GM23338 (cell line): ENCODE measurements at regions not wholly inside any gene's neighbourhood (a gene's known extent, or its start where the extent isn't known, plus 50 kb on each side); places are given as distances from the start of the nearest gene placed in this dataset.
"Not testable (repeated sequence)": the region's sequence is repeated elsewhere in the genome, so short reads cannot be mapped to it uniquely, and the experiment has no call there.

Source experiments
- ATAC-seq: fragments of 200-7000 bp; cut with Tn5 transposase; 3 replicates; pipeline ENCODE4 v1.9.1; 2020
- DNase-seq: peaks from one replicate; pipeline ENCODE4 v3.0.0-alpha.2; 2015; ENCODE audit warnings: low spot score
- H2AFZ ChIP-seq: fragments of 200-600 bp; sonication (generic); 2 replicates; pipeline ENCODE4 v1.8.0; 2016; ENCODE audit warnings: antibody characterized with exemption, mild to moderate bottlenecking, moderate library complexity
- H3F3A ChIP-seq: fragments of 200-600 bp; sonication (generic); replicated peaks from 2 replicates; pipeline ENCODE4 v1.8.0; 2017; ENCODE audit warnings: antibody characterized with exemption, mixed run types, low read depth
- H3K27ac ChIP-seq: fragments of 200-600 bp; sonication (generic); 2 replicates; pipeline ENCODE4 v1.6.1; 2016; ENCODE audit warnings: low read depth
- H3K27me3 ChIP-seq: fragments of 200-600 bp; sonication (generic); 2 replicates; pipeline ENCODE4 v1.8.0; 2016; ENCODE audit warnings: mild to moderate bottlenecking, mixed run types, moderate library complexity; ENCODE audit not compliant: insufficient read depth
- H3K36me3 ChIP-seq: fragments of 200-600 bp; sonication (generic); 2 replicates; pipeline ENCODE4 v1.8.0; 2016; ENCODE audit warnings: mild to moderate bottlenecking; ENCODE audit not compliant: insufficient read depth
- H3K4me1 ChIP-seq: fragments of 200-600 bp; sonication (generic); 2 replicates; pipeline ENCODE4 v1.8.0; 2016; ENCODE audit warnings: mild to moderate bottlenecking, moderate library complexity; ENCODE audit not compliant: insufficient read depth
- H3K4me2 ChIP-seq: fragments of 200-600 bp; sonication (generic); 2 replicates; pipeline ENCODE4 v1.7.1; 2017; ENCODE audit warnings: mixed run types
- H3K4me3 ChIP-seq: fragments of 200-600 bp; sonication (generic); 2 replicates; pipeline ENCODE4 v1.6.1; 2016; ENCODE audit warnings: mixed run types
- H3K79me2 ChIP-seq: fragments of 200-600 bp; sonication (generic); replicated peaks from 2 replicates; pipeline ENCODE4 v1.8.0; 2017; ENCODE audit warnings: mild to moderate bottlenecking; ENCODE audit not compliant: insufficient read depth
- H3K9me2 ChIP-seq: fragments of 200-600 bp; sonication (generic); 2 replicates; pipeline ENCODE4 v1.8.0; 2017; ENCODE audit not compliant: insufficient read depth
- H4K20me1 ChIP-seq: fragments of 200-600 bp; sonication (generic); replicated peaks from 2 replicates; pipeline ENCODE4 v1.8.0; 2017; ENCODE audit warnings: mild to moderate bottlenecking; ENCODE audit not compliant: insufficient read depth
- H3K27ac Mint-ChIP-seq: 2 replicates; pipeline ENCODE4 v1.8.0; 2020; ENCODE audit warnings: inconsistent platforms, mild to moderate bottlenecking, moderate library complexity, mixed read lengths
- H3K27me3 Mint-ChIP-seq: 3 replicates; pipeline ENCODE4 v1.8.0; 2022; ENCODE audit warnings: low read depth, mild to moderate bottlenecking, moderate library complexity, mixed read lengths, inconsistent platforms; ENCODE audit not compliant: insufficient read depth, poor library complexity
- H3K36me3 Mint-ChIP-seq: 3 replicates; pipeline ENCODE4 v1.8.0; 2021; ENCODE audit warnings: low read depth, mild to moderate bottlenecking, inconsistent platforms, moderate library complexity, mixed read lengths
- H3K4me1 Mint-ChIP-seq: 3 replicates; pipeline ENCODE4 v1.8.0; 2020; ENCODE audit warnings: mild to moderate bottlenecking, inconsistent platforms, mixed read lengths
- H3K4me3 Mint-ChIP-seq: 3 replicates; pipeline ENCODE4 v1.8.0; 2021; ENCODE audit warnings: moderate library complexity, mild to moderate bottlenecking, inconsistent platforms, mixed read lengths
- H3K9me3 Mint-ChIP-seq: 3 replicates; pipeline ENCODE4 v1.8.0; 2020; ENCODE audit warnings: moderate library complexity, mild to moderate bottlenecking, inconsistent platforms, mixed read lengths
- EZH2 ChIP-seq: fragments of 200-600 bp; sonication (generic); IDR thresholded peaks from one replicate; pipeline ENCODE4 v1.8.0; 2017; ENCODE audit warnings: antibody characterized with exemption, mild to moderate bottlenecking, low read depth; ENCODE audit not compliant: unreplicated experiment
- EZH2phosphoT487 ChIP-seq: fragments of 200-600 bp; sonication (generic); IDR thresholded peaks from one replicate; pipeline ENCODE4 v1.8.1; 2018; ENCODE audit warnings: antibody characterized with exemption; ENCODE audit not compliant: unreplicated experiment
- JUNB ChIP-seq: IDR thresholded peaks from one replicate; pipeline ENCODE4 v1.6.1; 2016; ENCODE audit warnings: antibody characterized with exemption; ENCODE audit not compliant: unreplicated experiment
- ZNF114 ChIP-seq: fragments of 250-450 bp; sonication (Bioruptor Pico); IDR thresholded peaks from 2 replicates; pipeline ENCODE4 v1.5.0; 2020; ENCODE audit warnings: mild to moderate bottlenecking, moderate library complexity
- ZNF331 ChIP-seq: fragments of 250-450 bp; sonication (Bioruptor Pico); IDR thresholded peaks from 2 replicates; pipeline ENCODE4 v1.5.0; 2020; ENCODE audit warnings: low read depth, mild to moderate bottlenecking, moderate library complexity
- ZNF462 ChIP-seq: fragments of 250-450 bp; sonication (Bioruptor Pico); IDR thresholded peaks from 2 replicates; pipeline ENCODE4 v1.5.0; 2020; ENCODE audit warnings: mild to moderate bottlenecking, moderate library complexity

- DNase-seq (no peak), ATAC-seq (no peak)
- Histone ChIP-seq H3F3A (no peaks in the 10 kb centered on the region), H3K9me2 (no peaks in the 10 kb centered on the region), H3K4me1 (no peaks in the 10 kb centered on the region), H3K79me2 (no peaks in the 10 kb centered on the region), H3K4me2 (no peak overlapping the region), H2AFZ (no peak overlapping the region), H3K27ac (no peak overlapping the region), H3K36me3 (no peaks in the 10 kb centered on the region; the same call in 1 of the 2 replicates), H3K27me3 (no peaks in the 10 kb centered on the region), H4K20me1 (no peaks in the 10 kb centered on the region), H3K4me3 (no peak overlapping the region)
- no peak for TF ChIP-seq EZH2
- no peak overlapping the region for H3K4me3 Mint-ChIP-seq
- peaks cover 5% of the 10 kb centered on the region for H3K27me3 Mint-ChIP-seq
- H3K9me3 Mint-ChIP-seq = peaks cover 92% of the 10 kb centered on the region
- no peaks in the 10 kb centered on the region for H3K4me1 Mint-ChIP-seq
- peaks cover 14% of the 10 kb centered on the region for H3K36me3 Mint-ChIP-seq
- H3K27ac Mint-ChIP-seq = no peak overlapping the region
Observed at GRCh38 chr16:35214840-35215239, 1755.4 kb downstream of the TP53TG3F start.

- Histone ChIP-seq H3K4me3 (no peak overlapping the region), H3K4me2 (no peak overlapping the region), H3K27me3 (no peaks in the 10 kb centered on the region), H3F3A (no peaks in the 10 kb centered on the region), H3K36me3 (no peaks in the 10 kb centered on the region; the same call in 1 of the 2 replicates), H3K79me2 (no peaks in the 10 kb centered on the region), H4K20me1 (no peaks in the 10 kb centered on the region), H2AFZ (no peak overlapping the region), H3K4me1 (no peaks in the 10 kb centered on the region), H3K27ac (no peak overlapping the region), H3K9me2 (no peaks in the 10 kb centered on the region)
- no peaks in the 10 kb centered on the region for H3K4me1 Mint-ChIP-seq
- DNase-seq (no peak), ATAC-seq (no peak)
- peaks cover 5% of the 10 kb centered on the region for H3K27me3 Mint-ChIP-seq
- no peak overlapping the region for H3K27ac Mint-ChIP-seq
- TF ChIP-seq EZH2phosphoT487 (no peak), ZNF331 (CRISPR knock-in tag) (no peak)
- peaks cover 92% of the 10 kb centered on the region for H3K9me3 Mint-ChIP-seq
- peaks cover 14% of the 10 kb centered on the region for H3K36me3 Mint-ChIP-seq
- no peak overlapping the region for H3K4me3 Mint-ChIP-seq
Observed at GRCh38 chr16:35215287-35215686, 1755.9 kb downstream of the TP53TG3F start.

- not testable (repeated sequence) for H3K27me3 Mint-ChIP-seq, H3K27ac ChIP-seq, H3K4me3 ChIP-seq, H2AFZ ChIP-seq, DNase-seq, H3K4me2 ChIP-seq, H3K4me1 ChIP-seq, H3K4me3 Mint-ChIP-seq, H3K27ac Mint-ChIP-seq, H3K36me3 ChIP-seq, H3K79me2 ChIP-seq, H3K27me3 ChIP-seq, H3K9me2 ChIP-seq, H3K4me1 Mint-ChIP-seq, ATAC-seq, H3F3A ChIP-seq, H4K20me1 ChIP-seq
- Mint-ChIP-seq H3K9me3 (peaks cover 92% of the 10 kb centered on the region), H3K36me3 (peaks cover 16% of the 10 kb centered on the region)
Observed at GRCh38 chr16:35216261-35216660, 1756.8 kb downstream of the TP53TG3F start.

- Mint-ChIP-seq H3K27ac (no peak overlapping the region), H3K4me3 (no peak overlapping the region), H3K27me3 (no peaks in the 10 kb centered on the region), H3K4me1 (no peaks in the 10 kb centered on the region), H3K36me3 (peaks cover 19% of the 10 kb centered on the region), H3K9me3 (peaks cover 86% of the 10 kb centered on the region)
- Histone ChIP-seq H3K4me2 (no peak overlapping the region), H3K4me3 (no peak overlapping the region), H3F3A (no peaks in the 10 kb centered on the region), H3K27me3 (no peaks in the 10 kb centered on the region), H2AFZ (no peak overlapping the region), H3K36me3 (no peaks in the 10 kb centered on the region; the same call in 1 of the 2 replicates), H3K9me2 (no peaks in the 10 kb centered on the region), H3K4me1 (no peaks in the 10 kb centered on the region), H4K20me1 (no peaks in the 10 kb centered on the region), H3K27ac (no peak overlapping the region), H3K79me2 (no peaks in the 10 kb centered on the region)
- ATAC-seq (no peak), DNase-seq (no peak)
- TF ChIP-seq JUNB = no peak
- TF ChIP-seq ZNF114 = no peak
- no peak for TF ChIP-seq ZNF462 (CRISPR knock-in tag)
Observed at GRCh38 chr16:35221482-35222185, 1762.2 kb downstream of the TP53TG3F start.
